HEK293T (cell line): ENCODE measurements at regions not wholly inside any gene's neighbourhood (a gene's known extent, or its start where the extent isn't known, plus 50 kb on each side); places are given as distances from the start of the nearest gene placed in this dataset.

Experiments used
- ARNT ChIP-seq: fragments of 450-650 bp; IDR thresholded peaks from 2 replicates; pipeline ENCODE4 v1.6.1; 2017; ENCODE audit warnings: mild to moderate bottlenecking
- BHLHE40 ChIP-seq: fragments of 450-650 bp; IDR thresholded peaks from 2 replicates; pipeline ENCODE4 v1.6.1; 2016; ENCODE audit warnings: mild to moderate bottlenecking, moderate library complexity, borderline replicate concordance
- ELF4 ChIP-seq: fragments of 450-650 bp; IDR thresholded peaks from 2 replicates; pipeline ENCODE4 v1.6.1; 2017; ENCODE audit warnings: antibody characterized with exemption
- FOXA1 ChIP-seq: fragments of 450-650 bp; IDR thresholded peaks from 2 replicates; pipeline ENCODE4 v1.6.1; 2016; ENCODE audit warnings: mild to moderate bottlenecking
- FOXK2 ChIP-seq: fragments of 450-650 bp; IDR thresholded peaks from 2 replicates; pipeline ENCODE4 v1.6.1; 2016; ENCODE audit warnings: mild to moderate bottlenecking
- FOXM1 ChIP-seq: fragments of 450-650 bp; IDR thresholded peaks from 2 replicates; pipeline ENCODE4 v1.6.1; 2017; ENCODE audit warnings: mild to moderate bottlenecking, borderline replicate concordance
- HDGF ChIP-seq: fragments of 450-650 bp; IDR thresholded peaks from 2 replicates; pipeline ENCODE4 v1.6.1; 2017; ENCODE audit warnings: antibody characterized with exemption, borderline replicate concordance
- L3MBTL2 ChIP-seq: fragments of 450-650 bp; conservative IDR thresholded peaks from 2 replicates; pipeline ENCODE4 v1.6.1; 2016; ENCODE audit warnings: mild to moderate bottlenecking
- SP1 ChIP-seq: fragments of 450-650 bp; IDR thresholded peaks from 2 replicates; pipeline ENCODE4 v1.6.1; 2017
- SUZ12 ChIP-seq: fragments of 450-650 bp; IDR thresholded peaks from 2 replicates; pipeline ENCODE4 v1.6.1; 2016; ENCODE audit warnings: mild to moderate bottlenecking
- TARDBP ChIP-seq: fragments of 450-650 bp; IDR thresholded peaks from 2 replicates; pipeline ENCODE4 v1.6.1; 2016

DNA sequence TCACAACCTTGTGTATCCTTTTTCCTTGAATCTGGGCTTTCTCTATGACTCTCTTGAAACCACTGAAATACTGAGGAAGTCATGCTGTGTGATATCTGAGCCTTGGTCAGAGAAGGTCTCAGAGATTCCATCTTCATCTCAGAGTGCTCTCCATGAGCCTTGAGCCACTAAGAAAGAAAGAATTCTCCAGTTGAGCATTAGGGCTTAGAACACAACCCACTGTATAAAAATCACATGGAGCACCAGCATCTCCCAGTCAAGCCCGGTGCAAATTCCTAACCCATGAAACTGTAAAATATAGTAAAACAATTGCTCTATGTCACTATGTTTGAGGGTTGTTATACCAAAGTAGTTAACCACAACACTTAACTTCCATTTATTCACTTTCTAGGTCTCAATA is 181.4 kb downstream of the MOXD1 start:
- TF ChIP-seq SUZ12 (no peak), BHLHE40 (no peak), FOXM1 (no peak), SP1 (no peak), ARNT (no peak), ELF4 (no peak), L3MBTL2 (no peak), FOXK2 (no peak), HDGF (no peak), FOXA1 (no peak), TARDBP (no peak)
